H1 (cell line): ENCODE measurements at regions not wholly inside any gene's neighbourhood (a gene's known extent, or its start where the extent isn't known, plus 50 kb on each side); places are given as distances from the start of the nearest gene placed in this dataset.
A peak's percentile ranks its signal among the peaks of the same experiment; 100 is the strongest.

Experiments used
- CTCF ChIA-PET: fragments of 300-600 bp; sonication (Branson Sonifier 250); formaldehyde crosslinking; loops from one replicate; lab custom pipeline; 2021; ENCODE audit not compliant: partially characterized antibody; lab: Charles Lee
- POLR2A ChIA-PET: fragments of 300-600 bp; sonication (Branson Sonifier 250); formaldehyde crosslinking; loops from one replicate; lab custom pipeline; 2021; ENCODE audit warnings: inconsistent platforms; ENCODE audit not compliant: partially characterized antibody; lab: Charles Lee
- DNase-seq, 2 experiments: peaks; one replicate each; pipeline versions ENCODE4 v3.0.0 to v3.0.0-alpha.2; 2010 to 2022; ENCODE audit warnings: low spot score in 2 of 2, low read depth in 1 of 2, mixed read lengths in 1 of 2
- FAIRE-seq: peaks from 2 replicates; lab custom pipeline; 2011; peaks lifted over from hg19 to GRCh38; lab: Jason Lieb, UNC
- H2AFZ ChIP-seq: 2 replicates; pipeline ENCODE4 v1.8.1; 2012; ENCODE audit warnings: low read length, inconsistent platforms
- H2AK5ac ChIP-seq: 2 replicates; pipeline ENCODE4 v1.6.1; 2013; ENCODE audit warnings: low read depth, low read length
- H2BK120ac ChIP-seq: replicated peaks from 2 replicates; pipeline ENCODE3; 2013; ENCODE audit warnings: low read depth, low read length, inconsistent platforms
- H2BK12ac ChIP-seq: 2 replicates; pipeline ENCODE4 v1.6.1; 2013; ENCODE audit warnings: low read depth, low read length
- H2BK15ac ChIP-seq: 2 replicates; pipeline ENCODE4 v1.6.1; 2013; ENCODE audit warnings: low read length
- H2BK20ac ChIP-seq: 2 replicates; pipeline ENCODE4 v1.6.1; 2013; ENCODE audit warnings: low read length
- H2BK5ac ChIP-seq: 2 replicates; pipeline ENCODE4 v1.6.1; 2013; ENCODE audit warnings: low read depth, low read length
- H3K14ac ChIP-seq: 2 replicates; pipeline ENCODE4 v1.6.1; 2013; ENCODE audit warnings: inconsistent platforms; ENCODE audit not compliant: insufficient read length
- H3K18ac ChIP-seq: 2 replicates; pipeline ENCODE4 v1.6.1; 2013; ENCODE audit warnings: low read length; ENCODE audit errors: extremely low read depth
- H3K23ac ChIP-seq: 2 replicates; pipeline ENCODE4 v1.6.1; 2013; ENCODE audit warnings: inconsistent platforms; ENCODE audit not compliant: insufficient read length
- H3K23me2 ChIP-seq: 2 replicates; pipeline ENCODE4 v1.6.1; 2013; ENCODE audit warnings: low read depth, low read length
- H3K27ac ChIP-seq: 2 replicates; pipeline ENCODE4 v1.6.1; 2011; ENCODE audit warnings: low read depth, low read length, inconsistent platforms
- H3K27me3 ChIP-seq, 4 experiments: replicated peaks in 1 of 4; 1 replicate in 1 of 4; 2 replicates in 3 of 4; pipeline versions ENCODE4 v1.6.1 to v1.8.1; 2011 to 2013; ENCODE audit warnings: low read length in 3 of 4, mild to moderate bottlenecking in 3 of 4, inconsistent platforms in 2 of 4, mixed read lengths in 2 of 4, moderate library complexity in 1 of 4; ENCODE audit not compliant: control insufficient read depth in 3 of 4, insufficient read depth in 3 of 4; ENCODE audit errors: extremely low read depth in 1 of 4
- H3K36me3 ChIP-seq, 4 experiments: 2 replicates each; pipeline versions ENCODE4 v1.6.1 to v1.8.1; 2011 to 2013; ENCODE audit warnings: mild to moderate bottlenecking in 4 of 4, low read length in 3 of 4, moderate library complexity in 2 of 4, control low read depth in 1 of 4, inconsistent platforms in 1 of 4; ENCODE audit not compliant: insufficient read depth in 4 of 4, control insufficient read depth in 2 of 4
- H3K4ac ChIP-seq: replicated peaks from 2 replicates; pipeline ENCODE3; 2013; ENCODE audit warnings: low read length, low read depth, mixed read lengths, inconsistent platforms; ENCODE audit not compliant: insufficient read length
- H3K4me1 ChIP-seq, 4 experiments: replicated peaks in 1 of 4; 1 replicate in 1 of 4; 2 replicates in 3 of 4; pipeline versions ENCODE4 v1.6.1 to v1.8.1; 2011 to 2013; ENCODE audit warnings: low read length in 3 of 4, inconsistent platforms in 2 of 4, mixed read lengths in 1 of 4; ENCODE audit not compliant: insufficient read depth in 4 of 4, control insufficient read depth in 3 of 4
- H3K4me2 ChIP-seq, 2 experiments: 2 replicates each; pipeline versions ENCODE4 v1.6.1 to v1.8.1; 2011 to 2013; ENCODE audit warnings: low read depth in 2 of 2, low read length in 2 of 2, control low read depth in 1 of 2, inconsistent platforms in 1 of 2, mild to moderate bottlenecking in 1 of 2; ENCODE audit not compliant: insufficient read depth in 1 of 2
- H3K4me3 ChIP-seq, 4 experiments: fragments of 200-600, 300-600 bp in 1 of 4; sonication (generic), shearing (Covaris generic), sonication (Bioruptor Twin) in 1 of 4; 2 replicates each; pipeline versions ENCODE4 v1.5.1 to v1.8.1; 2011 to 2016; ENCODE audit warnings: low read length in 4 of 4, low read depth in 3 of 4, control low read depth in 2 of 4, inconsistent platforms in 2 of 4, mild to moderate bottlenecking in 2 of 4, mixed read lengths in 1 of 4, moderate library complexity in 1 of 4; ENCODE audit not compliant: insufficient read depth in 2 of 4; ENCODE audit errors: extremely low read depth in 1 of 4
- H3K56ac ChIP-seq: replicated peaks from 2 replicates; pipeline ENCODE3; 2013; ENCODE audit warnings: low read depth, mild to moderate bottlenecking, mixed read lengths, low read length, inconsistent platforms; ENCODE audit not compliant: insufficient read length
- H3K79me1 ChIP-seq: 2 replicates; pipeline ENCODE4 v1.6.1; 2013; ENCODE audit warnings: low read depth, low read length, control low read depth
- H3K79me2 ChIP-seq, 2 experiments: 2 replicates each; pipeline versions ENCODE4 v1.6.1 to v1.8.1; 2012 to 2013; ENCODE audit warnings: low read length in 2 of 2, mild to moderate bottlenecking in 2 of 2, inconsistent platforms in 1 of 2; ENCODE audit not compliant: insufficient read depth in 2 of 2, control insufficient read depth in 1 of 2
- H3K9ac ChIP-seq, 4 experiments: replicated peaks in 1 of 4; 1 replicate in 1 of 4; 2 replicates in 3 of 4; pipeline versions ENCODE4 v1.6.1 to v1.8.1; 2011 to 2013; ENCODE audit warnings: low read depth in 3 of 4, low read length in 3 of 4, control low read depth in 2 of 4, mild to moderate bottlenecking in 2 of 4, moderate library complexity in 2 of 4, inconsistent platforms in 1 of 4; ENCODE audit errors: extremely low read depth in 1 of 4
- H3K9me3 ChIP-seq, 2 experiments: 2 replicates each; pipeline versions ENCODE4 v1.6.1 to v1.8.1; 2012 to 2013; ENCODE audit warnings: mild to moderate bottlenecking in 2 of 2, moderate library complexity in 2 of 2, control low read depth in 1 of 2, inconsistent platforms in 1 of 2, low read depth in 1 of 2, low read length in 1 of 2, mixed read lengths in 1 of 2; ENCODE audit not compliant: insufficient read depth in 2 of 2
- H4K20me1 ChIP-seq, 2 experiments: replicated peaks in 1 of 2; 2 replicates each; pipeline versions ENCODE3 to v1.8.1; 2011 to 2013; ENCODE audit warnings: inconsistent platforms in 2 of 2, low read length in 2 of 2, mild to moderate bottlenecking in 1 of 2; ENCODE audit not compliant: insufficient read depth in 2 of 2, control insufficient read depth in 1 of 2
- H4K5ac ChIP-seq: 2 replicates; pipeline ENCODE4 v1.6.1; 2013; ENCODE audit warnings: low read length, low read depth, mixed read lengths, inconsistent platforms; ENCODE audit not compliant: insufficient read length
- H4K8ac ChIP-seq: 2 replicates; pipeline ENCODE4 v1.8.0; 2013; ENCODE audit warnings: mild to moderate bottlenecking, moderate library complexity, low read length, inconsistent platforms; ENCODE audit not compliant: insufficient read depth; ENCODE audit errors: extremely low read depth
- H4K91ac ChIP-seq: replicated peaks from 2 replicates; pipeline ENCODE3; 2013; ENCODE audit warnings: low read length, mixed read lengths, inconsistent platforms; ENCODE audit not compliant: insufficient read length
- EZH2 ChIP-seq: fragments of 200-600 bp; sonication (generic); IDR thresholded peaks from 2 replicates; pipeline ENCODE4 v1.7.1; 2012; ENCODE audit warnings: low read depth, mild to moderate bottlenecking, moderate library complexity, low read length, inconsistent platforms; ENCODE audit not compliant: severe bottlenecking
- FOSL1 ChIP-seq: IDR thresholded peaks from 2 replicates; pipeline ENCODE4 v1.6.1; 2011; ENCODE audit warnings: mild to moderate bottlenecking, low read depth, low read length, moderate library complexity; ENCODE audit not compliant: insufficient read depth
- GTF2F1 ChIP-seq: IDR thresholded peaks from 2 replicates; pipeline ENCODE4 v1.6.1; 2012; ENCODE audit warnings: low read depth, low read length, improper control_type of control experiment, borderline replicate concordance
- HDAC2 ChIP-seq, 2 experiments: fragments of 300-600 bp in 1 of 2; sonication (generic) in 1 of 2; IDR thresholded peaks; 2 replicates each; pipeline ENCODE4 v1.6.1; 2011 to 2012; ENCODE audit warnings: low read depth in 2 of 2, low read length in 2 of 2, mild to moderate bottlenecking in 2 of 2, moderate library complexity in 2 of 2, borderline replicate concordance in 1 of 2, inconsistent platforms in 1 of 2
- HDAC6 ChIP-seq: IDR thresholded peaks from one replicate; pipeline ENCODE4 v1.7.1; 2012; ENCODE audit warnings: low read depth, mild to moderate bottlenecking, inconsistent platforms, low read length, moderate library complexity
- SUZ12 ChIP-seq: fragments of 200-600 bp; sonication (generic); IDR thresholded peaks from 2 replicates; pipeline ENCODE4 v1.6.1; 2012; ENCODE audit warnings: mild to moderate bottlenecking, inconsistent platforms, low read length, moderate library complexity, mixed read lengths
- YY1 ChIP-seq: IDR thresholded peaks from 2 replicates; pipeline ENCODE4 v1.6.1; 2011; ENCODE audit warnings: low read depth, mild to moderate bottlenecking, low read length
- WGBS, 2 experiments: shearing (Covaris generic) in 1 of 2; methylation state at CpG; one replicate each; pipeline versions ENCODE4 v1.1.6 to v1.1.7; 2013 to 2015; ENCODE audit warnings: low lambda C conversion rate in 2 of 2, mixed read lengths in 2 of 2, inconsistent platforms in 1 of 2, low coverage in 1 of 2, missing lambda C conversion rate in 1 of 2; ENCODE audit not compliant: insufficient replicate concordance in 2 of 2, insufficient coverage in 1 of 2, insufficient read length in 1 of 2; ENCODE audit errors: extremely low coverage in 1 of 2, missing lambda C conversion rate in 1 of 2; 5-methylcytosine and 5-hydroxymethylcytosine counted together
- TF ChIP-seq, protein P1 (sequence below): IDR thresholded peaks from 2 replicates; pipeline ENCODE4 v1.6.1; 2012; ENCODE audit warnings: low read length, inconsistent platforms
- TF ChIP-seq, protein P2 (sequence below): IDR thresholded peaks from 2 replicates; pipeline ENCODE4 v1.6.1; 2012; ENCODE audit warnings: inconsistent platforms

DNA sequence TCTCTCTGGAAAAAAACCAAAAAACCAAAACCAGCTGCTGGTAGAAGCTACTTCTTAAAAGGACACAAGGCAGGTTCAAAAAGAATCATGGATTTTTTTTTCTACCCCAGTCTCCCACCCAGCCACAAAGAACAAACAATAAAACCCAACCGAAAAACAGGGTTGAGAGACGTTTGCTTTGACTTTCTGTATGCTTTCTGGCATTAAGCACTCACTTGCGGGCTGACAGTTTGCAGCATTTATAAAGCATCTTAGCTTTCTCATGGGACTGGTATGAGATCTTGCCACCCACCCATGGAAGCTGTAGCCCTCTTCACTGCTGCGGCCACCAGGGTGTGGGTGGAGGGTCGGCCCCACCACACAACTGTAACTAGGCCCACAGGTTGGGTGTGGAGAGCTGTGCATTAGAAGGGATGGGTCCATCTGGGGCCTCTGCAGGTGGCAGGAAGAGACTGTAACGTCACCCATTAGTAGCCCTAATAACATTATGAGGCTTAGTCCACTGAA lies 165.7 kb downstream of the RHOU start:
- Histone ChIP-seq H4K20me1 (no peaks in the 10 kb centered on the region), H3K79me1 (no peaks in the 10 kb centered on the region), H2BK5ac (no peak overlapping the region), H3K4me3 (no peak overlapping the region), H4K5ac (no peak overlapping the region), H2AFZ (0 out of 2 replicates have a peak overlapping the region, but pooled peaks have one; percentile 24), H2BK20ac (no peak overlapping the region), H4K91ac (no peak overlapping the region), H3K27me3 (no peaks in the 10 kb centered on the region), H3K4ac (no peak overlapping the region), H2BK15ac (no peak overlapping the region), H3K36me3 (no peaks in the 10 kb centered on the region), H3K23me2 (no peaks in the 10 kb centered on the region), H2AK5ac (no peak overlapping the region), H3K23ac (no peak overlapping the region), H3K27ac (no peak overlapping the region), H2BK120ac (no peak overlapping the region), H3K4me2 (no peak overlapping the region), H4K8ac (no peak overlapping the region), H3K14ac (no peak overlapping the region), H3K9me3 (no peaks in the 10 kb centered on the region), H2BK12ac (no peak overlapping the region), H3K79me2 (no peaks in the 10 kb centered on the region), H3K56ac (no peak overlapping the region), H3K9ac (no peak overlapping the region), H3K18ac (no peak overlapping the region), H3K4me1 (peaks cover 0 to 12% (median 7%) of the 10 kb centered on the region in 4 experiments; a peak in 5 of 7 replicates)
- FAIRE-seq, result no peak
- WGBS, 2 experiments, result 83% methylated on average over 6 of the region's 6 CpGs; no CpG with 5 or more reads in 1 of the 2 experiments
- TF ChIP-seq HDAC2 (IDR thresholded peaks at IDR 0.05; ENCODE audit: borderline replicate concordance in 1 of 2, low read depth in 2 of 2, low read length in 2 of 2), result no peak
- TF ChIP-seq, protein P1, sequence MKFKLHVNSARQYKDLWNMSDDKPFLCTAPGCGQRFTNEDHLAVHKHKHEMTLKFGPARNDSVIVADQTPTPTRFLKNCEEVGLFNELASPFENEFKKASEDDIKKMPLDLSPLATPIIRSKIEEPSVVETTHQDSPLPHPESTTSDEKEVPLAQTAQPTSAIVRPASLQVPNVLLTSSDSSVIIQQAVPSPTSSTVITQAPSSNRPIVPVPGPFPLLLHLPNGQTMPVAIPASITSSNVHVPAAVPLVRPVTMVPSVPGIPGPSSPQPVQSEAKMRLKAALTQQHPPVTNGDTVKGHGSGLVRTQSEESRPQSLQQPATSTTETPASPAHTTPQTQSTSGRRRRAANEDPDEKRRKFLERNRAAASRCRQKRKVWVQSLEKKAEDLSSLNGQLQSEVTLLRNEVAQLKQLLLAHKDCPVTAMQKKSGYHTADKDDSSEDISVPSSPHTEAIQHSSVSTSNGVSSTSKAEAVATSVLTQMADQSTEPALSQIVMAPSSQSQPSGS, result no peak
- no peak for TF ChIP-seq YY1
- TF ChIP-seq SUZ12, result no peak
- no peak for TF ChIP-seq HDAC6
- no peak for TF ChIP-seq GTF2F1
- TF ChIP-seq FOSL1, result no peak
- TF ChIP-seq, protein P2, sequence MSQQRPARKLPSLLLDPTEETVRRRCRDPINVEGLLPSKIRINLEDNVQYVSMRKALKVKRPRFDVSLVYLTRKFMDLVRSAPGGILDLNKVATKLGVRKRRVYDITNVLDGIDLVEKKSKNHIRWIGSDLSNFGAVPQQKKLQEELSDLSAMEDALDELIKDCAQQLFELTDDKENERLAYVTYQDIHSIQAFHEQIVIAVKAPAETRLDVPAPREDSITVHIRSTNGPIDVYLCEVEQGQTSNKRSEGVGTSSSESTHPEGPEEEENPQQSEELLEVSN, result no peak
- TF ChIP-seq EZH2, result no peak
- peak in 1 of 2 experiments; percentile 36 for DNase-seq
- CTCF ChIA-PET, result interaction anchor here (0.8 to 1.5 kb wide), 8 partner anchors 21 to 327 kb away, joined by 3 to 4 read pairs (median 3); no protein-coding TSS in a partner anchor
- POLR2A ChIA-PET, result interaction anchor here (1.4 kb wide), 1 partner anchor 165 kb away, joined by 4 read pairs; no protein-coding TSS in a partner anchor
